ENCODE measurements at regions not wholly inside any gene's neighbourhood (a gene's known extent, or its start where the extent isn't known, plus 50 kb on each side); places are given as distances from the start of the nearest gene placed in this dataset.

- no peak for TF ChIP-seq CTCF (IDR thresholded peaks at IDR 0.05)
- no peak for TF ChIP-seq POLR2A (IDR thresholded peaks at IDR 0.05)
Observed at GRCh38 chr2:187051350-187051749, 202.4 kb upstream of the ZSWIM2 start.
